Colonic mucosa (tissue), 4 donors: ENCODE measurements at regions not wholly inside any gene's neighbourhood (a gene's known extent, or its start where the extent isn't known, plus 50 kb on each side); places are given as distances from the start of the nearest gene placed in this dataset.
"Not testable (repeated sequence)": the region's sequence is repeated elsewhere in the genome, so short reads cannot be mapped to it uniquely, and the experiment has no call there.

ENCODE experiments used
- DNase-seq: peaks from one replicate; pipeline ENCODE4 v3.0.0-alpha.2; 2020
- H3K27ac ChIP-seq: fragments of 200-600 bp; one replicate; pipeline ENCODE4 v1.8.0; 2021
- H3K27me3 ChIP-seq: fragments of 200-600 bp; one replicate; pipeline ENCODE4 v1.8.0; 2021
- H3K36me3 ChIP-seq: fragments of 200-600 bp; one replicate; pipeline ENCODE4 v1.8.0; 2021
- H3K4me1 ChIP-seq: fragments of 200-600 bp; one replicate; pipeline ENCODE4 v1.8.0; 2021; ENCODE audit warnings: mild to moderate bottlenecking
- H3K4me3 ChIP-seq: fragments of 200-600 bp; one replicate; pipeline ENCODE4 v1.8.0; 2021
- H3K9ac ChIP-seq, 2 donors: one replicate each; pipeline ENCODE4 v1.7.0; 2013; ENCODE audit warnings: control low read depth in 2 of 2, low read depth in 2 of 2, low read length in 2 of 2
- H3K9me3 ChIP-seq: fragments of 200-600 bp; one replicate; pipeline ENCODE4 v1.8.0; 2021
- intact Hi-C: fragments of 100-400 bp; cut with DNase I; formaldehyde crosslinking; loops from one replicate; pipeline ENCODE4 v1.14.1; 2022
- TF ChIP-seq, protein P1 (sequence below): fragments of 200-600 bp; IDR thresholded peaks from one replicate; pipeline ENCODE4 v1.8.0; 2022; ENCODE audit warnings: antibody characterized with exemption, mild to moderate bottlenecking
- donor health status: healthy.
- donor health status: DM: no; HTN: no; CAD: no.
- donor health status: DM: no; HTN: no; CAD: no.

DNA sequence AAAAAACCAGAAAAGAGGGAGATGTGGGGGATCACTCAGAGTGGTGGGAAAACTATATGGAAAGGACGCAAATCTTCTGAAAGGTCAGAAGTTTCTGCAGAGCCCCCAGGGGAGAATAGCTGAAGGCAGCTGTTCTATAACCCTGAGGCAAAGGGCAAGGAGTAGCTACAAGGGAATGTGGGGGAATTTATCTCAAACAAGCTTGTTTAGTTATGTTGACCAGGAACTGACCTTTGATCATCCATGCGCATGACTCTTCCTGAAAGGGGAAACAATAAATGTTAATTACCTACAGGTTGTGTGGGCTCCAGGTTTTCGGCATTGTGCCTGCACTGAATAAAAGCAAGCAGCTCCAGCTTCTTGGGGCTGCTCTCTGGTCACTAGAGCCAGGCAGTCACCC, 968.5 kb downstream of the AACS start:
- Histone ChIP-seq H3K9me3 (no peaks in the 10 kb centered on the region), H3K36me3 (no peaks in the 10 kb centered on the region), H3K27ac (peak overlapping the region; percentile 50), H3K9ac (no peak overlapping the region), H3K4me3 (no peak overlapping the region), H3K27me3 (no peaks in the 10 kb centered on the region), H3K4me1 (no peaks in the 10 kb centered on the region)
- peak; percentile 38 for DNase-seq
- TF ChIP-seq, protein P1, sequence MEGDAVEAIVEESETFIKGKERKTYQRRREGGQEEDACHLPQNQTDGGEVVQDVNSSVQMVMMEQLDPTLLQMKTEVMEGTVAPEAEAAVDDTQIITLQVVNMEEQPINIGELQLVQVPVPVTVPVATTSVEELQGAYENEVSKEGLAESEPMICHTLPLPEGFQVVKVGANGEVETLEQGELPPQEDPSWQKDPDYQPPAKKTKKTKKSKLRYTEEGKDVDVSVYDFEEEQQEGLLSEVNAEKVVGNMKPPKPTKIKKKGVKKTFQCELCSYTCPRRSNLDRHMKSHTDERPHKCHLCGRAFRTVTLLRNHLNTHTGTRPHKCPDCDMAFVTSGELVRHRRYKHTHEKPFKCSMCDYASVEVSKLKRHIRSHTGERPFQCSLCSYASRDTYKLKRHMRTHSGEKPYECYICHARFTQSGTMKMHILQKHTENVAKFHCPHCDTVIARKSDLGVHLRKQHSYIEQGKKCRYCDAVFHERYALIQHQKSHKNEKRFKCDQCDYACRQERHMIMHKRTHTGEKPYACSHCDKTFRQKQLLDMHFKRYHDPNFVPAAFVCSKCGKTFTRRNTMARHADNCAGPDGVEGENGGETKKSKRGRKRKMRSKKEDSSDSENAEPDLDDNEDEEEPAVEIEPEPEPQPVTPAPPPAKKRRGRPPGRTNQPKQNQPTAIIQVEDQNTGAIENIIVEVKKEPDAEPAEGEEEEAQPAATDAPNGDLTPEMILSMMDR: no peak
- intact Hi-C loops: no loop called here

DNA sequence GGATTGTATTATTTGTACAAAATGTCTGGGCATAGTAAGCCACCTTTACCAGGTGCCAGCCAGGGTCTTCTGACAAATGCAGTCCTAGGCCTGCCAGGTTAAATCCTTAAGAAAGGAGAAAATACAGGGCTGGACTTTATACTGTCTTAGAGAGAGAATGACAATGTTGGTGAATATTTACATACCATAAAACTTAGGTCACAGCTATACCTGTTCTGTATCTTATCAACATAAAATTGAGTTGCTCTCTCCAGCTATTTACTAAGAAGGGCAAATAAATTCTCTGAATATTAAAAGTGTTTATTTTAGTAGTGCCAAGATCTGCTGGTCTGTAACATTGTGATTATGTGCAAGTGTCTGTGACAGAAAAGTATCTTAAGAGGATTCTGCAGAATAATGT, 971.1 kb downstream of the AACS start:
- no peak overlapping the region for H3K9ac ChIP-seq
- no peaks in the 10 kb centered on the region for H3K9me3 ChIP-seq
- intact Hi-C loops: no loop called here
- no peaks in the 10 kb centered on the region for H3K36me3 ChIP-seq
- no peaks in the 10 kb centered on the region for H3K4me1 ChIP-seq
- H3K27ac ChIP-seq: peak overlapping the region; percentile 21
- DNase-seq: no peak
- H3K27me3 ChIP-seq: no peaks in the 10 kb centered on the region
- TF ChIP-seq, protein P1: no peak
- no peak overlapping the region for H3K4me3 ChIP-seq

DNA sequence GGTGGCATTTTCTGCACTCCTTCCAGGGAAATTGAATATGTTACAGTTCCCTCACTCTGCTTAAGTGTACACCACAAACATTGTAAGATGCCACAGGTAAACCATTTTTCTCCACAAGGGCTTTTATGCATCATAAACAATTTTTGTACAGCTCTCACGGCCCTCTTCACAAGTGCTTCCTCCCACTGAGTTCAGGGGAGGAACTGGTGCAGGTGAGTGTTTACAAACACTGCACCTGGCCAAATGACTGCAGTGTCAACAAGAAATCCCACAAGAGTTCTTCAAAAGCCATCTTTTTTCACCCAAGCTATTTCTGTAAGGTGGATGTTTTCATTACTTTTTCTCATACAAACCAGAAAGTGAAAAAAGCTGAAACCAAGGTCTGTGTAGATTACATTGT, 973.2 kb downstream of the AACS start:
- Histone ChIP-seq H3K4me1 (no peaks in the 10 kb centered on the region), H3K27ac (no peak overlapping the region), H3K4me3 (no peak overlapping the region), H3K9ac (no peak overlapping the region), H3K9me3 (no peaks in the 10 kb centered on the region), H3K36me3 (no peaks in the 10 kb centered on the region), H3K27me3 (no peaks in the 10 kb centered on the region)
- TF ChIP-seq, protein P1: no peak
- intact Hi-C loops: no loop called here
- DNase-seq: no peak

DNA sequence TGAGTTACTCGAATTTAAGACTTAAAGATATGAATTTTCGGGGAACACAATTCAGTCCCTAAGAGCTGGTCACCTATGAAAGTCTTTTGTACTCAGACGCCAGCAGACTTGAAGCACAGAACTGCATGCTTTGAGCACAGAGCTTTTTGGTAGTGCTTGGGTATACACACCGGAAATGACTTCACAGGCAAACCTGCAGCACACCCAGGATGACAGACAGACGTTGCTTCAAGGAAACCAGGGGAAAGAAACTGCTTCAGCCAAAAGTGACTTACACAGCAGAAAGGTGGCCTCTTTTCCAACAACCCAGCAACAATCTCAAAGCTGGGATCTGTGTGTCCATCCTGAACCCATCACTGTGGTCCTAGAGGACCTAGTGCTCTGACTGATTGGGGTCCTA, 975.1 kb downstream of the AACS start:
- no peak overlapping the region for H3K27ac ChIP-seq
- no peaks in the 10 kb centered on the region for H3K27me3 ChIP-seq
- H3K4me1 ChIP-seq: no peaks in the 10 kb centered on the region
- H3K4me3 ChIP-seq: no peak overlapping the region
- no peak overlapping the region for H3K9ac ChIP-seq
- no peaks in the 10 kb centered on the region for H3K36me3 ChIP-seq
- TF ChIP-seq, protein P1: no peak
- intact Hi-C loops: no loop called here
- no peak for DNase-seq
- H3K9me3 ChIP-seq: no peaks in the 10 kb centered on the region

DNA sequence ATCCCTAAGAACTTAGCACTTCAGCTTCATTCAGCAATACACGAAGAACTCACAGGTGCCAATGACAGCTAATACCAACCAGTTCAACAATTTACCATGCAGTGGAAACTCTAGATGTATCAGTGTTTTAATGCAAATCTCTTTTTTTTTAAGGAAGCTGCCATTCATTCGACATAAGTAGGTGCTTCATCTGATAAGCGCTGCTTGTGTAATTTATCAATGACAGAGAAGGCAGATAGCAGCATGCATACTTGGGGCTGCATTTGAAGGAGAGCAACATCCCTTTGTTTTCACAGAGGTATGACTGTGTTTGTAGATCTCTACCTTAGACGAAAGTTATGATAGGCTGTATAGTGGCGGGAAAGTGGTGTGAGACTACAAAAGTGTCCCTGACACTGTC, 977.1 kb downstream of the AACS start:
- Histone ChIP-seq H3K4me1 (no peaks in the 10 kb centered on the region), H3K36me3 (no peaks in the 10 kb centered on the region), H3K9me3 (no peaks in the 10 kb centered on the region), H3K27ac (no peak overlapping the region), H3K9ac (no peak overlapping the region), H3K4me3 (no peak overlapping the region), H3K27me3 (no peaks in the 10 kb centered on the region)
- no peak for DNase-seq
- TF ChIP-seq, protein P1: no peak
- intact Hi-C loops: no loop called here

DNA sequence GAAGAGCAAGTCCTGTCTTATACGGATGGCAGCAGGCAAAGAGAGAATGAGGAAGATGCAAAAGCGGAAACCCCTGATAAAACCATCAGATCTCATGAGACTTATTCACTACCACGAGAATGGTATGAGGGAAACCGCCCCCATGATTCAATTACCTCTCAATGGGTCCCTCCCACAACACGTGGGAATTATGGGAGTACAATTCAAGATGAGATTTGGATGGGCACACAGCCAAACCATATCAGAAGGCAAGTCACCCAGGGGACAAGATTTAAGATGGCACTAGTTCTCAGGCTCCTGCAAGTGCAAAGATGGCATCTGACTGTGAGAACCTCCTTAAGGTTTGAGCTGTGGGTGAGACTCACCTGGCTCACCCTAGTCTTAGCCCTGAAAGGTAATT, 984.3 kb downstream of the AACS start:
- not testable (repeated sequence) for DNase-seq

More for the DNA sequence above, 984.3 kb downstream of the AACS start:
- intact Hi-C loops, H3K9me3 ChIP-seq, H3K27ac ChIP-seq, H3K36me3 ChIP-seq, H3K27me3 ChIP-seq, H3K4me3 ChIP-seq, H3K9ac ChIP-seq, H3K4me1 ChIP-seq: not testable (repeated sequence)
